ENCODE measurements at regions not wholly inside any gene's neighbourhood (a gene's known extent, or its start where the extent isn't known, plus 50 kb on each side); places are given as distances from the start of the nearest gene placed in this dataset.

GRCh38 chr12:89954259-89954658 is 245.6 kb upstream of the ATP2B1 start:
- no peak for TF ChIP-seq CTCF (IDR thresholded peaks at IDR 0.05; ENCODE audit: insufficient read depth, missing control alignments)
- DNase-seq (ENCODE audit: insufficient read length, low spot score) (no peak), FAIRE-seq (no peak)

GRCh38 chr12:89951694-89952060 is 243.0 kb upstream of the ATP2B1 start:
- no peak for TF ChIP-seq CTCF (IDR thresholded peaks at IDR 0.05; ENCODE audit: insufficient read depth, missing control alignments)
- FAIRE-seq (no peak), DNase-seq (ENCODE audit: insufficient read length, low spot score) (no peak)

- DNase-seq (ENCODE audit: insufficient read length, low spot score) (no peak), FAIRE-seq (no peak)
- TF ChIP-seq CTCF (IDR thresholded peaks at IDR 0.05; ENCODE audit: insufficient read depth, missing control alignments) = no peak
Measured at GRCh38 chr12:89951050-89951693, 242.5 kb upstream of the ATP2B1 start.

GRCh38 chr12:89950421-89950820 is 241.8 kb upstream of the ATP2B1 start:
- no peak for DNase-seq (ENCODE audit: insufficient read length, low spot score)
- TF ChIP-seq CTCF (IDR thresholded peaks at IDR 0.05; ENCODE audit: insufficient read depth, missing control alignments) = no peak
- FAIRE-seq = no peak

- DNase-seq (ENCODE audit: insufficient read length, low spot score) = no peak
- no peak for TF ChIP-seq CTCF (IDR thresholded peaks at IDR 0.05; ENCODE audit: insufficient read depth, missing control alignments)
- FAIRE-seq = peak; percentile 6
Measured at GRCh38 chr12:89949457-89950195, 241.0 kb upstream of the ATP2B1 start.

- TF ChIP-seq CTCF (IDR thresholded peaks at IDR 0.05; ENCODE audit: insufficient read depth, missing control alignments) = no peak
- peak; percentile 87 for FAIRE-seq
- DNase-seq (ENCODE audit: insufficient read length, low spot score) = no peak
Measured at GRCh38 chr12:89948271-89949175, 239.9 kb upstream of the ATP2B1 start.

Measured in D721Med (cell line).